ENCODE measurements at regions not wholly inside any gene's neighbourhood (a gene's known extent, or its start where the extent isn't known, plus 50 kb on each side); places are given as distances from the start of the nearest gene placed in this dataset.

GRCh38 chr15:77784361-77785292, 151.9 kb upstream of the LINGO1 start:
- no peak for DNase-seq (ENCODE audit: low read depth)
- TF ChIP-seq CTCF (conservative IDR thresholded peaks at IDR 0.05; ENCODE audit: low read depth, low read length), result peak; percentile 52

GRCh38 chr15:77783636-77784035, 150.9 kb upstream of the LINGO1 start:
- no peak overlapping the region for H3K4me3 ChIP-seq (ENCODE audit: low read length)
- TF ChIP-seq CTCF (conservative IDR thresholded peaks at IDR 0.05; ENCODE audit: low read depth, low read length), result no peak
- DNase-seq (ENCODE audit: low read depth), result no peak

More at GRCh38 chr15:77784361-77785292, 151.9 kb upstream of the LINGO1 start:
- H3K4me3 ChIP-seq (ENCODE audit: low read length), result no peak overlapping the region

GRCh38 chr15:77782691-77783090, 150.0 kb upstream of the LINGO1 start:
- no peak for DNase-seq (ENCODE audit: low read depth)
- no peak overlapping the region for H3K4me3 ChIP-seq (ENCODE audit: low read length)
- TF ChIP-seq CTCF (conservative IDR thresholded peaks at IDR 0.05; ENCODE audit: low read depth, low read length), result no peak

- DNase-seq (ENCODE audit: low read depth), result no peak
- no peak for TF ChIP-seq CTCF (conservative IDR thresholded peaks at IDR 0.05; ENCODE audit: low read depth, low read length)
- no peak overlapping the region for H3K4me3 ChIP-seq (ENCODE audit: low read length)
Measured at GRCh38 chr15:77781946-77782240, 149.2 kb upstream of the LINGO1 start.

- H3K4me3 ChIP-seq (ENCODE audit: low read length), result no peak overlapping the region
- no peak for DNase-seq (ENCODE audit: low read depth)
- no peak for TF ChIP-seq CTCF (conservative IDR thresholded peaks at IDR 0.05; ENCODE audit: low read depth, low read length)
Measured at GRCh38 chr15:77781151-77781945, 148.6 kb upstream of the LINGO1 start.

- H3K4me3 ChIP-seq (ENCODE audit: low read length), result no peak overlapping the region
- TF ChIP-seq CTCF (conservative IDR thresholded peaks at IDR 0.05; ENCODE audit: low read depth, low read length), result no peak
- DNase-seq (ENCODE audit: low read depth), result no peak
Measured at GRCh38 chr15:77778802-77779201, 146.1 kb upstream of the LINGO1 start.

Data from retinal pigment epithelial cell (primary cell).